SKM-1 (cell line): ENCODE measurements at regions not wholly inside any gene's neighbourhood (a gene's known extent, or its start where the extent isn't known, plus 50 kb on each side); places are given as distances from the start of the nearest gene placed in this dataset.
"Not testable (repeated sequence)": the region's sequence is repeated elsewhere in the genome, so short reads cannot be mapped to it uniquely, and the experiment has no call there.

Source experiments
- DNase-seq: peaks from one replicate; lab custom pipeline; 2025; ENCODE audit not compliant: unreplicated experiment; lab: John Stamatoyannopoulos, UW

DNA sequence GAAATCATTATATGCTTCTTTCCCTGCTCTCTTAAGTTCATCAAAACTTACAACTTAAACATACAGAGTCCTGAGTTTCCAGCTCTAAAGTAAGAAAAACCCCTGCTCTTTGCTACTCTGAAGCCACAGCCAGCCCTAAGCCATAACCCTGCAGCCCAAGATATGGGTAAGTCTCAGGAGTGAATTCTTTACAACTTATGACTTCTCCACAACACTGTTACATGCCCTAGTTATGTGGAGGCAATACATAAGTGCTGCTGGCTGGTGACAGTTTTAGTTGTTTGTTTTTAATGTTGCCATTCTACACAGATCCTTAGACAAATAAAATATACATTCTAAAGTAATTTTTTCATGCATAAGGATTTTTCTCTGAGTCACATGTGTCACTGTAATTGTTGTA lies 100.2 kb downstream of the FBXO8 start:
- DNase-seq: no peak

DNA sequence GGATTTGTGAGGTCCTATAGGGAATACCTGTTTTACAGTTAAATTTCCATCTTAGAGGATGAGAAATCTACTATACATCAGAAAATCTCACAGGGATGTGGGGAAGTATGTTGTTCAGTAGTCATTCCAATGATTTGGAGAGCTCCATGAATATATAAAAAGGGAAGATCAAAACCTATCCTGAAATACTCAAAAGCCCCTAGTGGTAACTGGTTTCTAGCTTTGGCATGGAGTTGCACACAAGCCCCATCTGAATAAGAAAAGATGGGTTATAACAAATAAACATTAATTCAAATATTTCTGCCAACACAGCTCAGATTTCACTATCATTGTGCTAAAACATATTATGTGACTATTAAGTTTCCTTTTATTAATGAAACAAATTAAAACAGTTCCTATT lies 101.6 kb downstream of the FBXO8 start:
- no peak for DNase-seq

DNA sequence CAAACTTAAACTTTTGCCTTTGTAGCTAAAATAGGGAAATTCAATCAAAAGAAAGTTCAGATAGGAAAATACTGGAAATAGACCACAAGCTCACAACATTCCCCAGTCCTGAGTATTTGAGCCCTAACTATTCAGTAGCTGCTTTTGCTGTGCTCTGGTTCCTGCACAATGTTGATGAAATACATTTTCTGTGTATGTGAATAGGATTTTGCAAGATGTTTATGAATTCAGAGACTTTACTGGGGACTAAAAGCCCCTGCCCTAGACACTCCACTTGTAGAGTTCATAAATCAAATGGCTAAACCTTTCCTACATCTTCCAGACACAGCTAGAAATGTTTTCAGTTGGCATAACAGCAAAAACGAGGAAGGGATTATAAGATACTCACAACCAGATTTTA lies 105.9 kb downstream of the FBXO8 start:
- DNase-seq: no peak

DNA sequence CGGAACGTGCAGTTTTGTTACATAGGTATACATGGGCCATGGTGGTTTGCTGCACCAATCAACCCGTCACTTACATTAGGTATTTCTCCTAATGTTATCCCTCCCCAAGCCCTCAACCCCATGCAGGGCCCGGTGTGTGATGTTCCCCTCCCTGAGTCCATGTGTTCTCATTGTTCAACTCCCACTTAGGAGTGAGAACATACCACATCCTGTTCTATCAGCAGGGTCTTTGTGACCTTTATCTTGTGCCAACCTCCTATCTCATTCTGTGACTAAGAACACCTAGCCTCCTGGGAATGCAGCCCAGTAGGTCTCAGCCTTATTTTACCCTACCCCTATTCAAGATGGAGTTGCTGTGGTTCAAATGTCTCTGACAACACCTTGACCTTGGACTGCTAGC lies 107.6 kb downstream of the FBXO8 start:
- not testable (repeated sequence) for DNase-seq

DNA sequence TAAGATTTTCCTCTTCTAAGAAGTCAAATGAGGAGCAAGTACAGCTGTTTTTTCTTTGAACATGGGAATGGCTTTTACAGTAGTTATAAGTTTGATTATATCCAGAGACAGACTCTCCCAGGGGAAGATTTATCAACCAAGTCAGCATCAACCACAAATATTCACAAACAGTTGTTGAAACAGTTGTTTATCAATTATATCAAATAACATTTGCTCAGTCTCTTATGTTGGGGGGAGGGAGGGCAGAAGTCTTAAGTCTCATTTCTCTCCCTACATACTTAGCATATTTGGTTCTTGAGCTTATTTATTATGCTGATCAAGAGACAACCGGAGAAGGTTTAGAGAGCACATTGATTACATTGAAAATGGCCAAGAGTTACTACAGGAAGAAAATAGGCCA lies 110.1 kb downstream of the FBXO8 start:
- no peak for DNase-seq

DNA sequence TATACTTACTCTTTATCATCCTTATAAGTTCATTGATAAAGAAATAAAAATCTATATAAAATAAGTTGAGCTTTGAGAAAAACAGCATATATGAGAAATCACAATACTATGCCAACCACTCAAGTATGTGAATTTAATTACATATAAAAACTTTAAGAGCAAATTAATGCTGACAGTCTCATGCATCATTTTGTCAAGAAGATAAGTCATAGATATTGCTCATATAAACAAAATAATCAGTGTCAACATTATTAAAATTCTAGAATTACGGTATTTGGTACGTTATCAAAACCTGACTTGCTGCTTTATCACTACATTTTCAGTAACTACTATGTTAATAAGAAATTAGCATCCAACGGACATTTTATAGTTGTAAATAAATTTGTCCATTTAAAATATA lies 111.2 kb downstream of the FBXO8 start:
- no peak for DNase-seq

DNA sequence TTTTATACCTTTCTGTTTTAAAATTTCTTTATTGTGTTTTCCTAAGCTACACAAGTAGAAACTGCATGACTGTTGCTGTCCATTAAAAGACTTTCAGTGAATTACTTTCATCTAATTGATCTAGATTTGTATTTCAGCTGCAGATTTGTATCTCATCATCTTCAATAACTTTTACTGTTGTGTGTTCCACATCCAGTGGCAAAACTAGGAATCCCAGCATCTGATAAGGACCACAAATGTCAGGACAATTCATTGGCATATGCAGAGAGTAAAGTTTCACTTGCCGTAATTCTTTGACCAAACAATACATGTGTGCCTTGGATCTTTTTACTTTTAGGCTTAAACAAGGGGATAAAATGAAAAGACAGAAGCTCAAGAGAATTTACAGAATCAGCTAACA lies 112.6 kb downstream of the FBXO8 start:
- DNase-seq: no peak

DNA sequence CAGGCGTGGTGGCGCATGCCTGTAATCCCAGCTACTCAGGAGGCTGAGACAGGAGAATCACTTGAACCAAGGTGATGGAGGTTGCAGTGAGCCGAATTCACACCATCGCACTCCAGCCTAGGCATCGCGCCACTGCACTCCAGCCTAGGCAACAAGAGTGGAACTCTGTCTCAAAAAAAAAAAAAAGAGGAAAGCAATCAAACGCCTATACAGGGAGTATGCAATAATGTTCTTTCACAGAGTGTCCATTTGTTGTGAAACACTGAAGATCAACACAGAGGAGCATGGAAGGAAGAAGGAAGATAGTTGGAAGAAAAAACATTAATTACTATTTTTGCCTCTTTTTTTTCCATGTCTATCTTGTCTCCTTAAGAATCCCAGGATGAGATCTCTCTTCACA lies 113.4 kb downstream of the FBXO8 start:
- DNase-seq: no peak

DNA sequence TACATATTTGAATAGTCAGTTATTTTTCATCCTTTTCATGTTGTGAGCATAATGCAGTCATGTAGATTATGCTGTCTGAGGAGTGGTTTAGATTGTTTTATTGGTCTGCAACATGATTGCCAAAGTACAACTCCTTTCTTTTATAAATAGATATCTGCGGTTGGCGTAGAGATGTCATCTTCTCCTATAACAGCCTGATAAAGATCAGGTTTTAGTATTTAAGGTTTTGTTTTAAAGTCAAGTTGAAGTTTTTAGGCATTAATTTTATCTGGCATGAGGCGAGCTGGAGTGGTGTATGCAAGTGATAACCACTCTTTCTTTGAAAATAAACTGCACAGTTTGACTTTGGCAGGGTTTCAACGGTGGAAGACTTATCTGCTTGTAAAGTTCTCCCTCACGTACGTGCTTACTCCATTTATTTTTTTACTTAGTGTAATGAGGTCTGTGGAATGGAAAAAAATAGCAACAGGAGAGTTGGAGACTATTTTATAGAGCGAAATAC lies 126.3 kb downstream of the FBXO8 start:
- no peak for DNase-seq

DNA sequence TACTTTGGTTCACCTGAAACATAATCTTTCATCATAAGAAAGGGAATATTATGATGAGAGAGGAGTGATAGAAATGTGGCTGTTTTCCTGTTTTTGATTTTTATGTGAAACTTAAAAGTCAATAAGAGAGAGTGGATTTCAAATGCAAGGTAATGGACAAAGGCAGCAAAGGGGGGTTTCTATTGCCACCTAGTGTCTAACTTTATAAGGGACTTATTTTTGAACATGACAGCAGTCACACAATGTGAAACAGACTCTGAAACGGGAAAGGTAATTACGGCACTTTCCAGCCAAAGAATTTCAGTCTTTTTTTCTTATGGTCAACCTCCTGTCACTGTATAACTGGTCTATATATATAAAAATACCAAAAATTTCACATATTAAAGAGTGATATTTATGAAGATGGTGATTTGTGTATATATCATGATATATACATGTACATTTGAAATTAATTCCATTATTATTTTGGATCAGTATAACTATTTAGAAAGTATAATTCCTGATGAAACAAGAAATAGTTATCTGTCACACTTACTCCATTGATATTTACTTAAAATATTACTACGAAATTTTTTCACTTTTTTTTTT lies 127.1 kb downstream of the FBXO8 start:
- DNase-seq: peak; percentile 23

DNA sequence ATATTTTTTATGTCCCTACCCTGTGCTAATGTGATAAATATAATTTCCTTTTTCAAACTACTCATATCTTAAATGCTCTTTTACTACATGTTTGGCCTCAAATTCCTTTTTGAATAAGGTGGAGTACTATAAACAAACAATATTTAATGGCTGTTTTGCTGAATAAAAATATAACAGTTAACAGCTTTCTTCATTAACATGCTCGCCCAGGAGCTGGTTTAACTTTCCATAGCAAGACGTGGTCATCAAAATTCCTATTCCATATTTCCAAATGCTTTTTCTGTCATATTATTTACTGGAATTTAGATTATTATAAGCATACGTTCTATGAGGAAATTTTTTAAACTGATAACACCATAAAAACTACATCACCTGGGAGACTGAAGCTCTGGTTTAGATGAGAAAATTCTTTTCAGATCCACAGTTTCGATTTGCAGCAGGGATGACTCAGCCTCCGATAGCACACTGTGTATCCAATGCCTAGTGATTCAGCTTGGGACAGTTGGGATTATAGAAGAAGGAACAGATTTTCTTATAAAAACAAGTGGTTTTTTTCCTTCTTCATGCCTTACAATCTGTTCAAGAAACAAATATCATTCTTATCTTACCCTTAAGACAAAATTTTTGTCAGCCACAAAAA lies 129.1 kb downstream of the FBXO8 start:
- DNase-seq: no peak

DNA sequence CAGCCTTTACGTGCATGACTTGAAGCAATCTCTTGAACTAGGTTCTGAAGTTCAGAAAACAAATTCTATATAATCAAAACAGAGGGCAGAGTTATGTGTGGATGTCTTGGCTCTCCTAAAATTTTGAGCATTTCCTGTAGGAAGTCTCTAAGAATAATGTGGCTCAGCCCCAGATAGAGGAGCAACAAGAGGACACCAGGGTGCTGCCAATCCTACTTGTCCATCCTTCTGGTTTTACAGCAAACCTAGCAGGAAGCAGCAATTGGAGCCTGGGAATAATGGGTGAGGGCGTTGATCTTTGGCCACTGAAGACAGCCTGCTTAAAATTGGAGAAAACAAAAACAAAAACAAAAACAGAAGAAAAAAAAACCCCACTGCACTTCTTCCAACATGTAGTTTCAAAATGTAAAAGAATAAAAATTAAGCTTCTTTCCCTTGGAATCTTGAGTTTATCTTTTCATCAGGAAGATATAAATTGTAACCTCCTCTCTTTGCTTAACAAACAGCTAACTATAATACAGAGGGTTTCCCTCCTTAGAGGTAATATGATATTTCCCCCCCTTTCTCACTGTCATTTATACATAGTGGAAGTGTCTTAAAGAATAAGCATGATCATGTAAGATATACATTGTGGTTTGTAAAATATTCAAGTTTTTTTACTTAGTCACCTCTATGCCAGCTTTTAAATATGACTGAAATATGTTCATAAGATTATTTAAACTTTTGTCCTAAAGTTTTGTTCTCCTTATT lies 130.6 kb downstream of the FBXO8 start:
- no peak for DNase-seq

DNA sequence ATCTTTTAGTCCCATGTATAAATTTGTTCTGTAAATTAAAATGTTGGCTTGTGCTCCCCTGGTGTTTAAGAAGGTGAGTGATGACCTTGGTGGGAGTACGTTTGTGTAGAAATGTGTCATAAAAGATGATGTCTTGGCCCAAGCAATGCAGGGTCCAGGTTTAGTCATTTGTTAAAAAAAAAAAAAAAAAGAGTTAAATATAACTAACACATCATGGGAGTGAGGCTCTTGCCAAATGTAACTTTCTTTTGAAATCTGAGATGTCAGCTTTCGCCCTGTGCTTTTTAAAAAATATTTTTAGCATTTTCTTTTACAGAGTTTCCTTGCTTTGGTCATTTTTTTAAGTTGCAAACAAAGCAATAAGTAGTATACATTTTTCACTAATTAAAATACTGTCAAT lies 135.6 kb downstream of the FBXO8 start:
- DNase-seq: no peak

DNA sequence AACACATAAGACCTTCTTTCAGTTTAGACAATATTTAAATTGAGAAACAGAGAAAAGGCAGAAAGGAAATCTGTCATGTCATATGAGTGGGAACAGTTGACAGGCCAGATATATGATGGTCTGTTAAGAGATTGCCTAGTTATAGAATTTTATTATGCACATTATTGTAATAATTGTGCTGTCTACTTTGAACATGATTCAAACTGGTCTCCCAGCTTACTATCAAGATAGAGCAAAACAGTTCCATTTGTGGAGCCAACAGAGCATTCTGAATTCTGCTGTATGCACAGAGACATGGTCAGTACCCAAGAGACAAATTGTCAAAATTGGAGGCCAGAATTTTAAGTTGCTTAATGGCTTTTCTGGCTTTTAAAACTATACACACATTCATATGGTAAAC lies 139.4 kb downstream of the FBXO8 start:
- DNase-seq: no peak

DNA sequence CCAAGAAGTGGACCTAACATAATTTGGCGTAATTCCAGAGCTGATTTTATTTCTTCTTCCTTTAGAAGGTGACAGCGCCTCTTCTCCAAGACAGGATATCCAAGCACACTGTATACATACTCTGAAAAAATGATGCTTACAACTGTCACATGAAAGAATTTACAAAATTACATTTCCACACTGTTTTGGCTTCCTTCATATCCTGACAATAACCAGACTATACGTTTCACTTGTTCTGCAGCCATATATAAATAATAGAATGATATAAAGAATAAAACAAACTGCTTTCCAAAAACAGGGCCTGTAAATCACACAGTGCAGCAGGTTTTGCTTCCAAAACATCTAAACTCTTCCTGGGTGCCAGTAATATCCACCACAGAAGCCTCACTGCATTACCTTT lies 141.6 kb downstream of the FBXO8 start:
- DNase-seq: no peak

DNA sequence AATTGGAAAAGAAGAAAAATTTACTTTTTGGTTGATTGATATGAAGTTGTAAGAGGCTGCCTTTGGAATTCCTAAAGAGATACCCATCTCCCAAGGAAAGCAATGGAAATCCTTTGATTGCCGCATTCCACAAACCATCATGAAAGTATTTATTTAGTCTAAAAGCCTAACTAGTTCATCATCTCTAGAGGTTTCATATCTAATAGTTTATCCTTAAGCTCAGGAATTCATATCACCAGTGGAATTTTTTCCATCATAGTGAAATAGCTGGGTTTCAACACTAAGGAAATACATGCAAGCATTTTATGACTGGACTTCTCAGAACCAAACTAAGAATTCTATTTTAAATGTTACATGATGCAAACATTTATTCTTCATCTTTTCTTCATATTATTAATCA lies 144.9 kb downstream of the FBXO8 start:
- no peak for DNase-seq

DNA sequence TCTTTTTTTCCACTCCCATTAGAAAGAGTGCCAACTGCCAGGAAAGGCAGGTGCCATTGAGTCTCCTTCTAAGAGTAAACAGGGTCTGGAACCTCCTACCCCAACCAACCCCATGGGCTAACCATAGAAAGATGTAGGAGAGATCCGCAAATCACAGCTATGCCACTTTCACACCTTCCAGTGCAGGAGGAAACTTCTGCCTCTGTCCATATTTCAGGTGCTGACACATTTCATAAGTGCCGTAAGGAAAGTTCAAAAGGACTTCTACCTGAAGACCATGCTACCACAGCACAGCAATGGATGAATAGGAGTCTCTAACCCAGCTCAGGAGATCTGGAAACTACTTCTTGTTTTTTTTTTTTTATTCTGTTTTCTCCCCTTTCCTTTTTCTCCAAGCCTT lies 145.8 kb downstream of the FBXO8 start:
- no peak for DNase-seq

DNA sequence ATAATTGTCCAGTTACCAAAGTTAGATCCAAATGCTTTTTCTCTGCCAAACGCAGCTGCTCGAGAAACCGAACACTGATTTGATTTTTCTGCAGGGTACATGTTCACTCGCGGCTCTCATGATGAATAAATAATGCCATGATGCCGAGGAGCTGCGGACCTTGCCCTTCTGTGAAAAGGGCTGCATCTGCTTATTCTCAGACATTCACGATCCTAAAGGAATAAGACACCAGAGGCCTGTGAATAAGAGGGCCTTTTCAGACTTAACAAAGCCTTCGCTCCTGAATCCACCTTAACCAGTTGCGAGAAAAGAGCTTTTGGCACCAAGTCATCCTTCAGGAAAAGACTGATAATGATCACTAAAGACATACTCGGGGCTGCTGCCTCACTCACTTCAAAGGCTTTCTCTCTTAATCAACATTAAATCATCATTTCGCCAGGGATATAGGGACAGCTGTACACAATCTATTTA lies 147.5 kb downstream of the FBXO8 start:
- DNase-seq: no peak

DNA sequence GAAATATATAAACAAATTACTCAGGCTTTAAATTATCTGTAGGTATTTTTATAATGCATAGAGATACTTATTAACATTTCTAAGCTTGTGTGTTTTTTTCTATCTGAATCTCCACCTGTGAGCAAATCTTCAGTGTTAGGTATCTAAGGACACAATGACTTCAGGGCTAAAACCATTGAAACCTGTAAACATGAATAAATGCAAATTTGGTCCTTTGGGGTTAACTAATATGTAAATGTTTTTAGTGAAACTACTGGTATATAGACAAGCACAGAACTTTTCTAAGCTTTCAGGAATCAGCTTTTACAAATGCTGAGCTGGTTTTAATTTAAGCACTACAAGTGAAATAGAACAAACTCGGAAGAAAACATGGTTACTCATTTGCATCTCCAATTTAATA lies 147.9 kb downstream of the FBXO8 start:
- DNase-seq: no peak

DNA sequence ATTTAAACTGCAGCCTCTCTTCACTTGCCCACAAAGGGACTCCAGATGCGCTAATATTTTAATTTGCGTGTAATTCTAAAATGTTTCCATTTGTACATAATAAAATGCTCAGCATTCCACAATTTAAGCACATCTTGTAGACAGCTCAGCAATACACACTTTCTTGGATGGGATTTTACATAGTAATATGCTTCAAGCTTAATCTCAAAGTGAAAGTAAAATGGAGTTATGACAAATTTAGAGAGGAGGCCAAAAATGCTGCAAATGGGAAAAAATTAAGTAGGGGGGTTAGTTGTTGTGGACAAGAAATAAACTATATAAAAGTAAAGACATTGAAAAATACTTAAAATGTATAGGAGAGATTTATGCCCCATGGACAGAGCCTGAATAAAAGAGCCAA lies 149.1 kb downstream of the FBXO8 start:
- DNase-seq: no peak

DNA sequence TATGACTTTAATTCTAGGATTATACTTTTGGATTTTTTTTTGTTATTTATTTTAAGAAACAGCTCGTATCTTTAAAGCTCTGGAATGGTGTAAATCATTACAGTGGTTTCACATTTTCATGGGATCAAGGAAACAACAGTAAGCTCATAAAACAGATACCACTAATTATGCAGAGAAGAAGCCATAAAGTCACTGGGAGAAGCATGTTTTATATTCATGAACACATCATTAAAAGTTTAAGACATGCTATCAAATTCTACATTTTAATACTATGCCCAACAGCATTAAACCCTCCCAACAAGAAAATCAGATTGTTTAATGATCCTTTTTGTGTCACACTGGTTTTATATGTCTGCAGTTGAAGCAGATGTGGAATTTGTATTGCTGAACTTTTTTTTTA lies 149.9 kb downstream of the FBXO8 start:
- DNase-seq: no peak

DNA sequence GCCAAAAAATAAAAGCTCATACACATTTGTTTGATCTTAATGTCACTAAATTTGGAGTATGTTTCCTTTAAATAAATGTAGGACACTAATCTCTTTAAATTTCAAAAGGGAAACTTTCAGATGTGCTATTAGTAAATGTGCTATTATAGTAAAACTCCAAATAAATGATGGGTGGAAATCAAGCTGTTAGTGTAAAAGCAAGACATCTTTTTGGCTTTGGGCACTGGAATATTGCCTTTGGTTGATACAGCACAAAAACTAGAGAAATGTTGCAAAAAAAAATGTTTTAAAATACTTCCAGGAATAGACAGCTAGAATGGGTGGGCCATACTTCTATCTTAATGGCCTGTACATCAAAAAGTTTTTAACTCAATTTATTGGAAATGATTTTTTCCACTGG lies 151.6 kb downstream of the FBXO8 start:
- no peak for DNase-seq
